KOPT-K1 (cell line): ENCODE measurements at regions not wholly inside any gene's neighbourhood (a gene's known extent, or its start where the extent isn't known, plus 50 kb on each side); places are given as distances from the start of the nearest gene placed in this dataset.

Experiments
- H3K27ac ChIP-seq: fragments of 200-600 bp; sonication (generic); 2 replicates; pipeline ENCODE4 v1.5.1; 2016; ENCODE audit warnings: antibody characterized with exemption, mild to moderate bottlenecking, low read depth, low read length; ENCODE audit not compliant: poor library complexity, severe bottlenecking
- H3K36me3 ChIP-seq: fragments of 200-600 bp; sonication (generic); 2 replicates; pipeline ENCODE4 v1.5.1; 2017; ENCODE audit warnings: antibody characterized with exemption, mild to moderate bottlenecking, low read length, moderate library complexity; ENCODE audit not compliant: insufficient read depth
- H3K9me3 ChIP-seq: fragments of 200-600 bp; sonication (generic); 2 replicates; pipeline ENCODE4 v1.5.1; 2017; ENCODE audit warnings: antibody characterized with exemption, low read length, mild to moderate bottlenecking; ENCODE audit not compliant: insufficient read depth, poor library complexity, severe bottlenecking

DNA sequence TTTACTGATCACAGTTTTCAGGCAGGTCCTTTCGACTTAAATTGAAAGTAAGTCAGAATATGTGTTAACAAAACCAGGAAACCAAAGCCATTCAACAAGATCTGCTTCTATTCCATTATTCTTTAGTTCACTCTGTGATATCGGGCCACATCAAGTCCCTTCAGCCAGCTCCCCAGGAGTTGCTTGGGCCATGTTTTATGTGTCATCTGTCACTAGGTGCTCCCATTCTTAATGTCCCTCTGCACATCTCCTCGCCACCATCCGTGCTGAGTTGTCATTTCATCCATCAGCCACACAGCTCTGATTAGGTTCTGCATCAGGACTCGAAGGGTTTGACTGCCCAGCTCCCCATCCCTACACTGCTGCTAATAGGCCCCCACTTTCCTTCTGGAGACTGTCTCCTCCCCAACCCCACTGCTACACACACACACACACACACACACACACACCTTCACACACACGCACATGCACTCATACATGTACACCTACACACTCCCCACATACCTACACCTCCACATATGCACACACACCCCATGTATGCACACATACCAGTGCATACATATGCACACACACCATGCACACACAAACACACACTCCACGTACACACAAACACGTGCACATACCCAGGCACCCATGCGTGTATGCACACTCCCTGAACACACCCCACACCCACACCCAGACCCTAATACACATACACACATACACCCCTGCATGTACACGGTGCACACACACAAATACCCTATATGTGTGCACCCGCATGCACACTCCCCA is 143.3 kb upstream of the GMDS start:
- Histone ChIP-seq H3K36me3 (no peaks in the 10 kb centered on the region), H3K27ac (no peak overlapping the region), H3K9me3 (no peaks in the 10 kb centered on the region)

DNA sequence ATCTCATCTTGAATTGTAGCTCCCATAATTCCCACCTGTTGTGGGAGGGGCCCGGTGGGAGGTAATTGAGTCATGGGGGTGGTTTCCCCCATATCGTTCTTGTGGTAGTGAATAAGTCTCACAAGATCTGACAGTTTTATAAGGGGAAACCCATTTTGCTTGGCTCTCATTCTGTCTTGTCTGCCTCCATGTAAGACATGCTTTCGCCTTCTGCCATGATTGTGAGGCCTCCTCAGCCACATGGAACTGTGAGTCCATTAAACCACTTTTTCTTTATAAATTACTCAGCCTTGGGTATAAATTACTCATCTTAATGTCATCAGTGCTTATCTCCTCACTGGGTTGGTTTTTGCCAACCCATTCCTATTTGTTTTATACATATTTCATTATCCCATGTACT is 142.0 kb upstream of the GMDS start:
- Histone ChIP-seq H3K36me3 (no peaks in the 10 kb centered on the region), H3K9me3 (no peaks in the 10 kb centered on the region), H3K27ac (no peak overlapping the region)

DNA sequence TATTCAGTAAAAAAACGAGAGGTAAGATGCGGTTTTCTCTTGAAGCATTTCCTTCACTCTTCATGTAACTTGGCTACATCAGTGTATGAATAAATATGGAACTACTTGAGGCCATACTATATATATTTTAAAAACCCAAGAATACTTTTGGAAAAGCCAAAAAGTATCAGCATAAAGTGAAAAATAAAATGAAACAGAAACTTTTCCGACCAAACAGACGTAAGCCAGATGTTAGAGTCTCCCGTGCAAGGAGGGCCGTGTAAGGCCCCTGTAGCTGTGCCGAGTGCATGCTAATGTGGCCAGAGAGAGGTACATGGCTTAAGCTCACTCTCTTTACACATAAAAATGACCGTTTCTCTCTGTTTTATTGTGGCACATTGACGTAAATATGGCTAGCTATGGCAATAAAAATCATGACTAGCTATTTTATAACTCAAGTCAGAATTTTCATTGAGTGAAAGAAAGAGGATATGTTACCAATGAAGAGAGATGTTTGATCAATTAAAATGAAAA is 140.1 kb upstream of the GMDS start:
- no peaks in the 10 kb centered on the region for H3K9me3 ChIP-seq
- H3K36me3 ChIP-seq, result no peaks in the 10 kb centered on the region
- no peak overlapping the region for H3K27ac ChIP-seq

DNA sequence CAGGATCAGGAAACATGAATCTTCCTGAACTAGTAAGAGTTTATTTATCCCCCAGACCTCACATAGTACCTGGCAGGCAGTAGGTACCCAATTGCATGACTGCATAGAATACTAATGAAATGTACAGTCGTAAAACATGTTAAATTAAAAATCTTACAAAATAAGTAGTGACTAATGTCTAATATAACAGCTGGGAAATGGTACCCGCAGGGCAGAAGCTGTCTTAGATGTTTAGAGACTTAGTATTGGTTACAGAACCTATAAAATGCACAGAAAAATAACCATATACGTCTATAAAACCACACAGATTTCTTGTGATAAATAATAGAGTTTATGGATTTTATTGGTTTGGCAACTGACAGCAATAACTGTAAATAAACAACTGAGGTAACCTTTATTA is 139.1 kb upstream of the GMDS start:
- H3K9me3 ChIP-seq, result no peaks in the 10 kb centered on the region
- H3K36me3 ChIP-seq, result no peaks in the 10 kb centered on the region
- H3K27ac ChIP-seq, result no peak overlapping the region

DNA sequence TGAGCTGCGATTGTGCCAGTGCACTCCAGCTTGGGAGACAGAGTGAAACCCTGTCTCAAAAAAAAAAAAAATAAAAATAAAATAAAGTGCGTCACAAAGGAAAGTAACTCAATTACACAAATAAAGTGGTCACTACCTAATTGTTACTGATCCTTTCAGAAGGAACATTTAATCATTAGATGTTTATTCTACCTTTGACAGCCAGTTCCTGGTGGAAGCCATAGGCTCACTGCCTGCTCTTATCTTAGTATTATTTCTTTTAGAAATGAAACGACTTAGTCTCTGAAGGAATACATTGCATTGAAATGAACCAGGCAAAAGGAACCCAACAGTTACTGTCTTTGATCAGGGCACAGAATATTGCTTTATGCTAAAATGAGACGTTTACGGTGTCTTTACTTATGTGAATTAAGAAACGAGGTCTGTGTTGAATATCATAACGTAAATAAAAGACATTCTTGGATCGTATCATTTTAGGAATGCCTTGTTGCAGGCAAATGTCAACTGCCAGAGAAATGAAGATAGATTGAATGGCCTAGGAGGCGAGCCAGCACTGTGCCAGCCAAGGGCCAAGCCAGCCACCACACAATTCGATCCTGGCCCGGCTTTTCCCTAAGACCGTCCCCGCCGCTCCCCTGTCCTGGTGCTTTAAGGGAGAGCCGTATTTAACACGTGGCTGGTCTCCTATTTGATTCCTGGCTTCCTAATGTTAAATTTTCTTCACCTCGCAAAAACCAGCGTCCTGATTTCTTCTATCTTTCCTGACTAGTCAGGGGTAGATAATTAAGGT is 136.7 kb upstream of the GMDS start:
- no peak overlapping the region for H3K27ac ChIP-seq
- no peaks in the 10 kb centered on the region for H3K9me3 ChIP-seq
- no peaks in the 10 kb centered on the region for H3K36me3 ChIP-seq

DNA sequence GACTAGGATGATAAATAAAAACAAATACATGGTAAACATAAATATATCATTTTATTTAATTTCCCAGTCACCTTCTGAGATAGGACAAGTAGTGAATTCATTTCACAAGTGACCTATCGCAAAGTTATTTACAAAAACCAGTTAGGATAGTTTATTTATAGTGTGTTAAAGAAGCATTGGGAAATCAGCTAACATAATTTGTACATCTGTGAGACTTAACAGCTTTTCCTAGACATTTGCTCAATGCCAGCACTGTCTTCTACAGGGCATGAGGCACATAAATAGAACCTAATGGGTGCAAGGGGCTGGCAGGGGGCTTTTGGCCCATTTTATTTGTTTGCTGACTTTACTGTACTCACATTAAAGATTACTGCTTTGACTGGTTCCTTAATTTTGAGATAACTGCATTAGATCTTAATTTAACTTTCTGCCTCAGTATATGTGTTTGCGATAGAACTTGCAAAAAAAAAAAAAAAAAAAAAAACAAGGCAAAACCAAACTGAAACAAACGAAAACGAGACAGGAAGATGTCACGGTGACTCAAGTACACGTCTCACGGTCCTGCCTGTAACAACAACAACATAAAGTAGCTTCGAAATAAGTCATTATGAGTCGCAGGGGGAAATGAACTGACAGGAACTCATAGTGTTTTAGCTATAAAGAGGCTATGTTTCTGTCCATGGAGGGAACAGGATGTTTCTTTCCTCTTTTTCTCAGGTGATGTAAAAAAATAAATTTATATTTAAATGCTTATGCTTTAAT is 133.7 kb upstream of the GMDS start:
- Histone ChIP-seq H3K36me3 (no peaks in the 10 kb centered on the region), H3K27ac (no peak overlapping the region), H3K9me3 (no peaks in the 10 kb centered on the region)

DNA sequence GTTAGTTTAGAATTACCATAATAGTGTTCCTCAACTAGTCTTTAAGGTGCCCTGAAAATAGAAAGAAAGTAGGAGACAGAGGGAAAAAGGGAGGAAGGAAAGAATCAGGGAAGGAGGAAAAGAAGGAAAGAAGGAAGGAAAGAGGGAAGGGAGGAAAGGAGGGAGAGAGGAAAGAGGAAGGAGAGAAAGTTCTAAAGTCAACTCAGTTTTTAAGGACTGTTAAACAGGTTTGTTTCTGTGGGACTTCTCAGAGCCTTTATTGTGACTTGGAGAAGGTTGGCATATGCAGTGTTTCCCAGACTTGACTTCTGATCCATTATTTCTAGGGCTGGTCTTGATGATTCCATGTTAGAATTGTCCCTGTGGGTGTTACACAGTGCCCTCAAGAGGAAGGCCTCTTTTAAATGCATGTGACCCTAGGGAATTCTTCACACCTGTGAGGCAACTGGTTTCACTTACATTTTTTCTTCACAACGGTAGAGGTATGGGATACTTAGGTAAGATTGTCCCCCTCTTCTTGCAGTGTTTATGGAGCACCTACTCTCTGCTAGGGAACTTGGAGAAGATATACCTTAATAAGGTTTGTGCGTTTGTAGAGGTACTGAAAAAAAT is 132.7 kb upstream of the GMDS start:
- no peak overlapping the region for H3K27ac ChIP-seq
- H3K9me3 ChIP-seq, result no peaks in the 10 kb centered on the region

DNA sequence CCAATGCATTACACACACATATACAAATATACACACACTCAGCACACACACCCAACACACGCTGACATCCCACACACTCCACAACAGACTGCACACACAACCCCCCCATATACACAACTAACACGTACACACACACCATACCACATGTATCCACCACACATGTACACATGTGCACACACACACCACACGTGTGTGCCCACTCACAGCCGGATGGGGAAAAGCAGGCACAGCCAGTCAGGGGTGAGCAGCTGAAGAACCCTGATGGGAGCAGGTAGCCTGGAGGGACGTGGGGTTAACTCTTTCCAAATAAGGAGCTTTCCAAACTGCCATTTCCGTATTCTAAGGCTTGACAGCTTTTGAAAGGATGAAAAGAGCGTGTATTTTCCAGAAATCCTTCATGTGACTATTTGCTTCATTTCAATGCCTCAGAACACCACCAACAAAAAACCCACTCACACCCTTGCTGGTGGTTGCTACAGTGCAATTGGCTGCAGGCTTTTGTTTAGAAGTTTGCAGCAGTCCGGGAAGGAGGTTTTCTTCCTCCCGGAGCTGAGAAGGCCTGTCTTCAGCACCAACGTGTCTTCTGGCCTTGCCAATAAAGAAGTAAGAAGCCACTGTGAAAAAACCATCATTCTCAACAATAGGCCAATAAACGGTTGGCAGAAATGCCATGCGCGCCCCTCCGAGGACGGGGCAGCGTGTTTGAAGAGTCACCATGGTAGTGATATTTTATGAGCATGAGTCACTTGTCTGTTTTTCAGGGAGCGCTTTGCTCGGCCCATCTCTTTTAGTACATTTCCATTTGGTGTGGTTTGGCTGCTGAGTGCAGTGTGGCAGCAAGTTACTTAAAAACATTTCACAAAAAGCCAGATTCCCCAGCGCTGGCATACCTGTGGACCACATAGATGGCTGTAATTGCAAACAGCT is 131.3 kb upstream of the GMDS start:
- H3K9me3 ChIP-seq, result no peaks in the 10 kb centered on the region
- H3K36me3 ChIP-seq, result no peaks in the 10 kb centered on the region
- H3K27ac ChIP-seq, result no peak overlapping the region

More for the DNA sequence above, 132.7 kb upstream of the GMDS start:
- no peaks in the 10 kb centered on the region for H3K36me3 ChIP-seq

DNA sequence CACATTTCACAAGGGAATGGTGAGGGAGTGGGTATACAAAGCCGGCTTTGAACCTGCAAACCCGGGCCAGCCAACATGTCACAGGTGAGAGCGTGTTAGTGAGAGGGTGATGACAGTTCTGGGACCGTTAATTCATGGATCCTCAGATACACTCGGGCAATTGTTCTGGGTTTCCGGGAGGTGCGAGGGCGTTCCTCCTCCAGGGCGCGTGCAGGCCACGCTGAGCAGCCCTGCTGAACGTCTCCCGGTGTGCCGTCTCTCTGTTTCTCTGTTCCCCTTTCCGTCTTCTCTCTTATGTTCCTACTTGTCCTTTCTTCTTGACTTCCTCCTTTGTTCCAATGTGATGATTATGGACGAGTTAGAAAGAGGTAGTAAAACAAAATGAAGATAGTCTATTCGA is 130.0 kb upstream of the GMDS start:
- Histone ChIP-seq H3K27ac (no peak overlapping the region), H3K36me3 (no peaks in the 10 kb centered on the region), H3K9me3 (no peaks in the 10 kb centered on the region)

DNA sequence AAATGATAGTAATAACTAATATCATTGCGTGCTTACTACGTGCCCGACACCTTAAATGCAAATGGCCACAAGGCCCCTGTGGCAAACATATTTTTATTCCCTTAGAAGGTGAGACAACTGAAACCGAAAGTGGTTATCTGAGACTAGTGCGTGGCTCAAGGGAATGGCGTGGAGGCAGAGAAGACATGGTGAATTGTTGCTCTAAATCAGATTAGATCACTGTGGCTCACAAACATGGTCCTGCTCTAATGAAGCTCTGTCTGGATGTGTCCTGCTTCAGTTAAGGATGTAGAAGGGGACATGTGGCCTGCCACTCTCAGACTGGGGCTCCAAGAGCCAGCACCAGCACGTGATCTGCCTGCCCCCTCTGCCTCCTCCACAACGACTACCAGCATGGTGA is 124.2 kb upstream of the GMDS start:
- Histone ChIP-seq H3K27ac (no peak overlapping the region), H3K36me3 (no peaks in the 10 kb centered on the region), H3K9me3 (no peaks in the 10 kb centered on the region)

DNA sequence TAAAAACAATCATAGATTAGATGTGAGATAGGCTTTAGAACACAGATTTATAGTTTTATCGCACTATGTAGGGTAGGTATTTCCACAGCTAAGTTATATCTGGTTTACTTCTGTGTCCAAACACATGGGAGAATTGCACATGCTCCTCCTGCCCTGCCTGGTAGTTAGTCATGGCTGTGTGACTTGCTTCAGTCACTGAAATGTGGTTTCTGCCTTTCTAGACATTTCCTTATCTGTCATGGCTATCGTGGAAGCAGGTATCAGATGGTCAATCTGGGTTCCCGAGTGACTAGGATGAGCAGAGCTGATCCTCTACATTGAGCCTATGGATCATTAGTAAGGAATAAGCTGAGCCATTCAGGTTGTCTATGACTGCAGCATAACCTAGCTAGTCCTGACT is 117.8 kb upstream of the GMDS start:
- H3K36me3 ChIP-seq, result no peaks in the 10 kb centered on the region
- no peak overlapping the region for H3K27ac ChIP-seq
- no peaks in the 10 kb centered on the region for H3K9me3 ChIP-seq

DNA sequence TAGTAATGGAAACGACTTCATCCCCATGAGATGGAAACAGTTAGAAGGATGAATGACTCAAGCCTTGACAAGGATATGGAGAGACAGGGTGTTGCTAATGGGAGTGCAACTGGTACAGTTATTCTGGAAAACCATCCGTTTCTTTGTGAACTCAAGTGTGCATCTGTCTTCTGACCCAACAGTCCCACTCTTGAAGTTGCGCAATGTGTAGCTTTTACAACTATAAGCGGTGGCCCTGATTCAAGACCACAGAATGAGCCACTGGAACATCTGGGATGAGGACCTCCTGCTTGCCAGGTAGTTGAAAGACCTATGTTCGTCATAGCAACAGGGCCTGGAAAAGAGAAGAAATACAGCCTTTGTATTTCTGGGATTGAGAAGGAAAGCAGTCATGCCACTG is 115.8 kb upstream of the GMDS start:
- Histone ChIP-seq H3K9me3 (no peaks in the 10 kb centered on the region), H3K27ac (no peak overlapping the region), H3K36me3 (no peaks in the 10 kb centered on the region)

DNA sequence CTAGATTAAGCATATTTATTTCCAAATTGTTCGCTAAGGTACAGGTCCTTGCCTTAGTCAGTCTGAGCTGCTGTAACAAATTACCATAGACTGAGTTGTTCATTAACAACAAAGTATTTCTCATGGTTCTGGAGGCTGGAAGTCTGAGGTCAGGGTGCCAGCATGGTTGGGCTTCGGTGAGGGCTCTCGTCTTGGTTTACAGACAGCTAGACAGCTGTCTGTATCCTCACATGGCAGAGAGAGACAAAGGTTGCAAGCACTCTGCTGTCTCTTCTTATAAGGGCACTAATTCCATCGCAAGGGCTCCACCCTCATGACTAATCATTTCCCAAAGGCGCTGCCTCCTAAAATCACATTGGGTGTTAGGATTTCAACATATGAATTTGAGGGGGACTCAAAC is 115.3 kb upstream of the GMDS start:
- Histone ChIP-seq H3K27ac (no peak overlapping the region), H3K9me3 (no peaks in the 10 kb centered on the region), H3K36me3 (no peaks in the 10 kb centered on the region)

DNA sequence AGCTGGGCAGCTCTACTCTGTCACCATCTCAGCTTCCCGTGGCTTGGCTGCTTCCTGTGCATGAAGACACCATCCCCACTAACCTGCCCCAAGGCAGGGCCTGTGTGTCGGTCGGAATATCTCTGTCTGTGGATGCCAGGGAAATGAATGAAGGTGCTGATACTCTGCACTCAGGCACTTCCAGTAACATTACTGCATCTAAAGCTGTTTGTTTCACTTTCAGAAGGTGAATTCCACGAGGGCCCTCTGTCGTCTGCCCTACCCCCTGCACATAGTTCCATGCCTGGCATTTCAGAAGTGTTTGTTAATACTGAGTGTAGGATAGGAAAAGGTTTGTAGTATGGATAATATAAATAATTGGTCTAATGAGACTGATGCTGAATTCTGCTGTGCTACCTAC is 114.7 kb upstream of the GMDS start:
- Histone ChIP-seq H3K9me3 (no peaks in the 10 kb centered on the region), H3K27ac (no peak overlapping the region), H3K36me3 (no peaks in the 10 kb centered on the region)
